Keratinocyte (primary cell): ENCODE measurements at regions not wholly inside any gene's neighbourhood (a gene's known extent, or its start where the extent isn't known, plus 50 kb on each side); places are given as distances from the start of the nearest gene placed in this dataset.

Source experiments
- DNase-seq: peaks from one replicate; pipeline ENCODE4 v3.0.0-alpha.2; 2011; ENCODE audit warnings: low read depth, missing footprints, low spot score
- FAIRE-seq: peaks from 2 replicates; lab custom pipeline; 2011; peaks lifted over from hg19 to GRCh38; lab: Jason Lieb, UNC
- H2AFZ ChIP-seq: 2 replicates; pipeline ENCODE4 v1.6.0; 2012; ENCODE audit warnings: low read length, control low read depth, inconsistent platforms; ENCODE audit not compliant: control insufficient read depth
- H3K27ac ChIP-seq: 2 replicates; pipeline ENCODE4 v1.5.1; 2011; ENCODE audit warnings: low read length; ENCODE audit not compliant: control insufficient read depth, insufficient read depth
- H3K27me3 ChIP-seq: 3 replicates; pipeline ENCODE4 v1.6.0; 2011; ENCODE audit warnings: low read length; ENCODE audit not compliant: control insufficient read depth, insufficient read depth; ENCODE audit errors: extremely low read depth
- H3K36me3 ChIP-seq, 2 experiments: 2 replicates in 1 of 2; 3 replicates in 1 of 2; pipeline ENCODE4 v1.5.1; 2011; ENCODE audit warnings: low read length in 2 of 2, mild to moderate bottlenecking in 1 of 2; ENCODE audit not compliant: control insufficient read depth in 2 of 2, insufficient read depth in 2 of 2; ENCODE audit errors: extremely low read depth in 1 of 2
- H3K4me1 ChIP-seq: 3 replicates; pipeline ENCODE4 v1.5.1; 2011; ENCODE audit warnings: low read length; ENCODE audit not compliant: control insufficient read depth, insufficient read depth; ENCODE audit errors: extremely low read depth
- H3K4me2 ChIP-seq: 3 replicates; pipeline ENCODE4 v1.6.0; 2011; ENCODE audit warnings: low read depth, low read length; ENCODE audit not compliant: control insufficient read depth, insufficient read depth; ENCODE audit errors: extremely low read depth
- H3K4me3 ChIP-seq, 3 experiments: fragments of 200-600 bp in 1 of 3; sonication (generic) in 1 of 3; 2 replicates in 2 of 3; 3 replicates in 1 of 3; pipeline ENCODE4 v1.5.1; 2011 to 2016; ENCODE audit warnings: low read length in 3 of 3, mild to moderate bottlenecking in 3 of 3, control low read depth in 2 of 3, inconsistent platforms in 1 of 3, low read depth in 1 of 3, mixed read lengths in 1 of 3, mixed run types in 1 of 3, moderate library complexity in 1 of 3; ENCODE audit not compliant: control insufficient read depth in 2 of 3, insufficient read depth in 2 of 3; ENCODE audit errors: extremely low read depth in 1 of 3
- H3K79me2 ChIP-seq: 2 replicates; pipeline ENCODE4 v1.6.0; 2012; ENCODE audit warnings: low read length; ENCODE audit not compliant: control insufficient read depth, insufficient read depth
- H3K9ac ChIP-seq: 3 replicates; pipeline ENCODE4 v1.6.0; 2011; ENCODE audit warnings: low read length; ENCODE audit not compliant: control insufficient read depth, insufficient read depth; ENCODE audit errors: extremely low read depth
- H3K9me1 ChIP-seq: 3 replicates; pipeline ENCODE4 v1.6.0; 2011; ENCODE audit warnings: low read length; ENCODE audit not compliant: control insufficient read depth, insufficient read depth; ENCODE audit errors: extremely low read depth
- H3K9me3 ChIP-seq: 2 replicates; pipeline ENCODE4 v1.5.1; 2012; ENCODE audit warnings: low read depth, low read length; ENCODE audit not compliant: control insufficient read depth
- H4K20me1 ChIP-seq: 3 replicates; pipeline ENCODE4 v1.6.0; 2011; ENCODE audit warnings: low read length; ENCODE audit not compliant: control insufficient read depth, insufficient read depth; ENCODE audit errors: extremely low read depth
- EZH2 ChIP-seq: IDR thresholded peaks from one replicate; pipeline ENCODE4 v1.6.1; 2012; ENCODE audit warnings: inconsistent platforms, mild to moderate bottlenecking, low read length, moderate library complexity
- dilution Hi-C: fragments of 300-500 bp; cut with MboI; formaldehyde crosslinking; loops from one replicate; pipeline ENCODE4 v1.7.0; 2020; ENCODE audit warnings: low sequenced_read_pairs; ENCODE audit not compliant: extremely low pct_ligation_motif_present
- TF ChIP-seq, protein P1 (sequence below), 3 experiments: IDR thresholded peaks in 1 of 3; conservative IDR thresholded peaks in 1 of 3; optimal IDR thresholded peaks in 1 of 3; 2 replicates in 2 of 3; 3 replicates in 1 of 3; pipeline versions ENCODE3 to v1.5.1; 2011; ENCODE audit warnings: low read length in 3 of 3, mild to moderate bottlenecking in 3 of 3, moderate library complexity in 2 of 3, control low read depth in 1 of 3, inconsistent platforms in 1 of 3; ENCODE audit not compliant: insufficient read depth in 2 of 3; ENCODE audit errors: extremely low read depth in 1 of 3

- Histone ChIP-seq H3K9me1 (no peaks in the 10 kb centered on the region), H3K79me2 (no peaks in the 10 kb centered on the region), H3K4me2 (no peak overlapping the region), H4K20me1 (no peaks in the 10 kb centered on the region), H3K9me3 (no peaks in the 10 kb centered on the region), H2AFZ (no peak overlapping the region), H3K27ac (no peak overlapping the region), H3K9ac (no peak overlapping the region), H3K4me3 (no peak overlapping the region), H3K36me3 (no peaks in the 10 kb centered on the region), H3K27me3 (no peaks in the 10 kb centered on the region), H3K4me1 (no peaks in the 10 kb centered on the region)
- dilution Hi-C loops = no loop called here
- no peak for TF ChIP-seq EZH2
- FAIRE-seq = no peak
- no peak for DNase-seq
Observed at GRCh38 chr4:108291137-108291536, 122.4 kb upstream of the LEF1 start.

GRCh38 chr4:108287834-108288413 lies 119.2 kb upstream of the LEF1 start:
- Histone ChIP-seq H3K27ac (no peak overlapping the region), H3K36me3 (no peaks in the 10 kb centered on the region), H3K9me1 (no peaks in the 10 kb centered on the region), H3K4me2 (no peak overlapping the region), H3K9me3 (no peaks in the 10 kb centered on the region), H4K20me1 (no peaks in the 10 kb centered on the region), H3K9ac (no peak overlapping the region), H3K4me1 (no peaks in the 10 kb centered on the region), H3K27me3 (no peaks in the 10 kb centered on the region), H2AFZ (no peak overlapping the region), H3K79me2 (no peaks in the 10 kb centered on the region), H3K4me3 (no peak overlapping the region)
- TF ChIP-seq EZH2 = no peak
- TF ChIP-seq, protein P1, sequence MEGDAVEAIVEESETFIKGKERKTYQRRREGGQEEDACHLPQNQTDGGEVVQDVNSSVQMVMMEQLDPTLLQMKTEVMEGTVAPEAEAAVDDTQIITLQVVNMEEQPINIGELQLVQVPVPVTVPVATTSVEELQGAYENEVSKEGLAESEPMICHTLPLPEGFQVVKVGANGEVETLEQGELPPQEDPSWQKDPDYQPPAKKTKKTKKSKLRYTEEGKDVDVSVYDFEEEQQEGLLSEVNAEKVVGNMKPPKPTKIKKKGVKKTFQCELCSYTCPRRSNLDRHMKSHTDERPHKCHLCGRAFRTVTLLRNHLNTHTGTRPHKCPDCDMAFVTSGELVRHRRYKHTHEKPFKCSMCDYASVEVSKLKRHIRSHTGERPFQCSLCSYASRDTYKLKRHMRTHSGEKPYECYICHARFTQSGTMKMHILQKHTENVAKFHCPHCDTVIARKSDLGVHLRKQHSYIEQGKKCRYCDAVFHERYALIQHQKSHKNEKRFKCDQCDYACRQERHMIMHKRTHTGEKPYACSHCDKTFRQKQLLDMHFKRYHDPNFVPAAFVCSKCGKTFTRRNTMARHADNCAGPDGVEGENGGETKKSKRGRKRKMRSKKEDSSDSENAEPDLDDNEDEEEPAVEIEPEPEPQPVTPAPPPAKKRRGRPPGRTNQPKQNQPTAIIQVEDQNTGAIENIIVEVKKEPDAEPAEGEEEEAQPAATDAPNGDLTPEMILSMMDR (optimal IDR thresholded peaks at IDR 0.05 in 1 of 3, IDR thresholded peaks at IDR 0.05 in 1 of 3, conservative IDR thresholded peaks at IDR 0.05 in 1 of 3; ENCODE audit: extremely low read depth in 1 of 3, insufficient read depth in 2 of 3, low read length in 3 of 3) = no peak
- dilution Hi-C loops = no loop called here
- no peak for FAIRE-seq
- DNase-seq = no peak

GRCh38 chr4:108280072-108280471 lies 111.3 kb upstream of the LEF1 start:
- H3K9me1 ChIP-seq = no peaks in the 10 kb centered on the region
- no peak overlapping the region for H3K9ac ChIP-seq
- TF ChIP-seq EZH2 = no peak
- TF ChIP-seq, protein P1 (optimal IDR thresholded peaks at IDR 0.05 in 1 of 3, IDR thresholded peaks at IDR 0.05 in 1 of 3, conservative IDR thresholded peaks at IDR 0.05 in 1 of 3; ENCODE audit: extremely low read depth in 1 of 3, insufficient read depth in 2 of 3, low read length in 3 of 3) = no peak
- no peak for FAIRE-seq
- no peak overlapping the region for H2AFZ ChIP-seq
- no peaks in the 10 kb centered on the region for H3K27me3 ChIP-seq
- H3K27ac ChIP-seq = no peak overlapping the region
- dilution Hi-C loops = no loop called here
- H3K4me1 ChIP-seq = no peaks in the 10 kb centered on the region
- H3K4me3 ChIP-seq = no peak overlapping the region
- H3K9me3 ChIP-seq = no peaks in the 10 kb centered on the region
- H3K4me2 ChIP-seq = no peak overlapping the region
- no peaks in the 10 kb centered on the region for H4K20me1 ChIP-seq
- no peak for DNase-seq
- no peaks in the 10 kb centered on the region for H3K36me3 ChIP-seq
- no peaks in the 10 kb centered on the region for H3K79me2 ChIP-seq
